Astrocyte (in vitro differentiated cells and primary cell): ENCODE measurements at regions not wholly inside any gene's neighbourhood (a gene's known extent, or its start where the extent isn't known, plus 50 kb on each side); places are given as distances from the start of the nearest gene placed in this dataset.

Experiments
- DNase-seq: peaks from one replicate; pipeline ENCODE4 v3.0.0-alpha.2; 2010; ENCODE audit warnings: low read depth
- FAIRE-seq: peaks from 2 replicates; lab custom pipeline; 2011; peaks lifted over from hg19 to GRCh38; lab: Jason Lieb, UNC
- H2AFZ ChIP-seq: 2 replicates; pipeline ENCODE4 v1.6.0; 2012; ENCODE audit warnings: low read depth, low read length, inconsistent platforms
- H3K27ac ChIP-seq: 2 replicates; pipeline ENCODE4 v1.5.1; 2011; ENCODE audit warnings: low read depth, low read length, inconsistent platforms
- H3K27me3 ChIP-seq: 2 replicates; pipeline ENCODE4 v1.6.0; 2011; ENCODE audit warnings: low read length, inconsistent platforms; ENCODE audit not compliant: insufficient read depth
- H3K36me3 ChIP-seq: 2 replicates; pipeline ENCODE4 v1.5.1; 2011; ENCODE audit warnings: low read length, inconsistent platforms; ENCODE audit not compliant: insufficient read depth
- H3K4me1 ChIP-seq: 2 replicates; pipeline ENCODE4 v1.5.1; 2011; ENCODE audit warnings: low read length, inconsistent platforms; ENCODE audit not compliant: insufficient read depth
- H3K4me2 ChIP-seq: 2 replicates; pipeline ENCODE4 v1.6.0; 2012; ENCODE audit warnings: low read length, inconsistent platforms
- H3K4me3 ChIP-seq: 2 replicates; pipeline ENCODE4 v1.5.1; 2011; ENCODE audit warnings: low read depth, mild to moderate bottlenecking, low read length, inconsistent platforms; ENCODE audit not compliant: insufficient read depth
- H3K79me2 ChIP-seq: 2 replicates; pipeline ENCODE4 v1.6.0; 2012; ENCODE audit warnings: mild to moderate bottlenecking, low read length, inconsistent platforms; ENCODE audit not compliant: insufficient read depth
- H3K9ac ChIP-seq: 2 replicates; pipeline ENCODE4 v1.6.0; 2012; ENCODE audit warnings: mild to moderate bottlenecking, low read length, inconsistent platforms
- H3K9me3 ChIP-seq: 2 replicates; pipeline ENCODE4 v1.5.1; 2012; ENCODE audit warnings: low read depth, mild to moderate bottlenecking, low read length, inconsistent platforms; ENCODE audit not compliant: insufficient read depth
- H4K20me1 ChIP-seq: 2 replicates; pipeline ENCODE4 v1.6.0; 2012; ENCODE audit warnings: low read length, inconsistent platforms; ENCODE audit not compliant: insufficient read depth
- H3K27ac Mint-ChIP-seq: one replicate; pipeline ENCODE4 v1.8.0; 2021; ENCODE audit warnings: mild to moderate bottlenecking, mixed read lengths; ENCODE audit not compliant: unreplicated experiment
- H3K27me3 Mint-ChIP-seq: one replicate; pipeline ENCODE4 v1.8.0; 2021; ENCODE audit warnings: low read depth, mixed read lengths; ENCODE audit not compliant: unreplicated experiment
- H3K36me3 Mint-ChIP-seq: one replicate; pipeline ENCODE4 v1.8.0; 2021; ENCODE audit warnings: low read depth, mixed read lengths; ENCODE audit not compliant: unreplicated experiment
- H3K4me1 Mint-ChIP-seq: one replicate; pipeline ENCODE4 v1.8.0; 2021; ENCODE audit warnings: low read depth, mixed read lengths; ENCODE audit not compliant: unreplicated experiment
- H3K4me3 Mint-ChIP-seq: one replicate; pipeline ENCODE4 v1.8.0; 2021; ENCODE audit warnings: mild to moderate bottlenecking, moderate library complexity, mixed read lengths; ENCODE audit not compliant: unreplicated experiment
- H3K9me3 Mint-ChIP-seq: one replicate; pipeline ENCODE4 v1.8.0; 2021; ENCODE audit warnings: mild to moderate bottlenecking, mixed read lengths; ENCODE audit not compliant: unreplicated experiment
- EZH2 ChIP-seq: IDR thresholded peaks from 2 replicates; pipeline ENCODE4 v1.6.1; 2012; ENCODE audit warnings: mild to moderate bottlenecking, low read length, inconsistent platforms; ENCODE audit not compliant: insufficient read depth
- TF ChIP-seq, protein P1 (sequence below): IDR thresholded peaks from 2 replicates; pipeline ENCODE4 v1.5.1; 2011; ENCODE audit warnings: low read depth, mild to moderate bottlenecking, inconsistent platforms, low read length, moderate library complexity; ENCODE audit not compliant: insufficient read depth

GRCh38 chr11:82024760-82025159 lies 708.9 kb downstream of the FAM181B start:
- Mint-ChIP-seq H3K27me3 (no peaks in the 10 kb centered on the region), H3K27ac (no peak overlapping the region), H3K36me3 (no peaks in the 10 kb centered on the region), H3K4me3 (no peak overlapping the region), H3K4me1 (no peaks in the 10 kb centered on the region), H3K9me3 (no peaks in the 10 kb centered on the region)
- Histone ChIP-seq H3K4me3 (no peak overlapping the region), H3K4me1 (no peaks in the 10 kb centered on the region), H3K9me3 (no peaks in the 10 kb centered on the region), H3K79me2 (no peaks in the 10 kb centered on the region), H3K36me3 (no peaks in the 10 kb centered on the region), H4K20me1 (no peaks in the 10 kb centered on the region), H3K27ac (no peak overlapping the region), H3K9ac (no peak overlapping the region), H3K4me2 (no peak overlapping the region), H3K27me3 (no peaks in the 10 kb centered on the region), H2AFZ (no peak overlapping the region)
- DNase-seq (no peak), FAIRE-seq (no peak)
- TF ChIP-seq, protein P1, sequence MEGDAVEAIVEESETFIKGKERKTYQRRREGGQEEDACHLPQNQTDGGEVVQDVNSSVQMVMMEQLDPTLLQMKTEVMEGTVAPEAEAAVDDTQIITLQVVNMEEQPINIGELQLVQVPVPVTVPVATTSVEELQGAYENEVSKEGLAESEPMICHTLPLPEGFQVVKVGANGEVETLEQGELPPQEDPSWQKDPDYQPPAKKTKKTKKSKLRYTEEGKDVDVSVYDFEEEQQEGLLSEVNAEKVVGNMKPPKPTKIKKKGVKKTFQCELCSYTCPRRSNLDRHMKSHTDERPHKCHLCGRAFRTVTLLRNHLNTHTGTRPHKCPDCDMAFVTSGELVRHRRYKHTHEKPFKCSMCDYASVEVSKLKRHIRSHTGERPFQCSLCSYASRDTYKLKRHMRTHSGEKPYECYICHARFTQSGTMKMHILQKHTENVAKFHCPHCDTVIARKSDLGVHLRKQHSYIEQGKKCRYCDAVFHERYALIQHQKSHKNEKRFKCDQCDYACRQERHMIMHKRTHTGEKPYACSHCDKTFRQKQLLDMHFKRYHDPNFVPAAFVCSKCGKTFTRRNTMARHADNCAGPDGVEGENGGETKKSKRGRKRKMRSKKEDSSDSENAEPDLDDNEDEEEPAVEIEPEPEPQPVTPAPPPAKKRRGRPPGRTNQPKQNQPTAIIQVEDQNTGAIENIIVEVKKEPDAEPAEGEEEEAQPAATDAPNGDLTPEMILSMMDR = no peak
- TF ChIP-seq EZH2 = no peak

DNA sequence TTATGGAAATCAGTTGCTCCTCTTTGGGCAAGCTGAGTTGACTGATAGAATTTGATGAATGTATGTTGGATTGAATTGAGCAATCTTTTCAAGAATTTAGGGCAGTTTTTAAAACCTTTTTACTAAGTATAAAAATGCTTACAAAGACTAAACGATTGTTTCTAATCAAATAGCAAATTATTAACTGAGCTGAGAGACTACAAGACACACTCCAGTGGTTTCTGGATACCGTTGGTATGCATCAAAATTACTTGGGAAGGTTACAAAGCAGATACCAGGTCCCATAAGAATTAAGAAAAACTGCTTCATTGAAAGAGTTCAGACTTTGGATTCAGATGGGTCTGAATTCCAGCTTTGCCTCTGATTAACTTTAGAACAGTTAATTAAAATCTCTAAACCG lies 721.4 kb downstream of the FAM181B start:
- Histone ChIP-seq H3K27ac (no peak overlapping the region), H3K4me3 (no peak overlapping the region), H4K20me1 (no peaks in the 10 kb centered on the region), H3K9ac (no peak overlapping the region), H3K79me2 (no peaks in the 10 kb centered on the region), H2AFZ (no peak overlapping the region), H3K27me3 (no peaks in the 10 kb centered on the region), H3K9me3 (no peaks in the 10 kb centered on the region), H3K36me3 (no peaks in the 10 kb centered on the region), H3K4me1 (no peaks in the 10 kb centered on the region), H3K4me2 (no peak overlapping the region)
- DNase-seq = no peak
- H3K4me3 Mint-ChIP-seq = no peak overlapping the region
- H3K9me3 Mint-ChIP-seq = no peaks in the 10 kb centered on the region
- TF ChIP-seq EZH2 = no peak
- TF ChIP-seq, protein P1 = no peak
- H3K36me3 Mint-ChIP-seq = no peaks in the 10 kb centered on the region
- H3K27ac Mint-ChIP-seq = no peak overlapping the region
- no peaks in the 10 kb centered on the region for H3K4me1 Mint-ChIP-seq
- FAIRE-seq = no peak
- H3K27me3 Mint-ChIP-seq = no peaks in the 10 kb centered on the region

DNA sequence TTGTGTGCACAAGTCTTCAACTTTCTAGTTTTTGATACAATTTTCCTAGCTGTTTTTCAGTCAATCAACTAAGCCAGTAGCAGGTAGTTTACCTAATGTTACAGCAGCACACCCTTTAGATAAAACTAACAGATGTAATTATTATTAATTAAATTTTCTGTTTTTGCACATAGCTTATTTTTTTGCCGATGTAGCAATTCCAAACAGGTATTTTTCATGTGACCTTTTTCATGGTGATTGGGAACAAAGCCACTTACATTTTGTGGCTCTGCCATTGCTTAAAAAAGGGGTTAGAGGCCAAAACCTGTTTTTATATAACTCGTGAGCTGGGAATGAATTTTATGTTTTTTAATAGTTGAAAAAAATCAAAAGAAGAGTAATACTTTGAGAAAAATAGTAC lies 724.5 kb downstream of the FAM181B start:
- Histone ChIP-seq H3K27ac (no peak overlapping the region), H3K36me3 (no peaks in the 10 kb centered on the region), H3K9me3 (no peaks in the 10 kb centered on the region), H2AFZ (no peak overlapping the region), H4K20me1 (no peaks in the 10 kb centered on the region), H3K4me3 (no peak overlapping the region), H3K4me2 (no peak overlapping the region), H3K79me2 (no peaks in the 10 kb centered on the region), H3K4me1 (no peaks in the 10 kb centered on the region), H3K9ac (no peak overlapping the region), H3K27me3 (no peaks in the 10 kb centered on the region)
- FAIRE-seq (no peak), DNase-seq (no peak)
- no peak overlapping the region for H3K27ac Mint-ChIP-seq
- no peaks in the 10 kb centered on the region for H3K27me3 Mint-ChIP-seq
- no peaks in the 10 kb centered on the region for H3K36me3 Mint-ChIP-seq
- TF ChIP-seq, protein P1 = no peak
- no peak for TF ChIP-seq EZH2
- no peak overlapping the region for H3K4me3 Mint-ChIP-seq
- no peaks in the 10 kb centered on the region for H3K4me1 Mint-ChIP-seq
- H3K9me3 Mint-ChIP-seq = no peaks in the 10 kb centered on the region
